ENCODE measurements at regions not wholly inside any gene's neighbourhood (a gene's known extent, or its start where the extent isn't known, plus 50 kb on each side); places are given as distances from the start of the nearest gene placed in this dataset.

DNA sequence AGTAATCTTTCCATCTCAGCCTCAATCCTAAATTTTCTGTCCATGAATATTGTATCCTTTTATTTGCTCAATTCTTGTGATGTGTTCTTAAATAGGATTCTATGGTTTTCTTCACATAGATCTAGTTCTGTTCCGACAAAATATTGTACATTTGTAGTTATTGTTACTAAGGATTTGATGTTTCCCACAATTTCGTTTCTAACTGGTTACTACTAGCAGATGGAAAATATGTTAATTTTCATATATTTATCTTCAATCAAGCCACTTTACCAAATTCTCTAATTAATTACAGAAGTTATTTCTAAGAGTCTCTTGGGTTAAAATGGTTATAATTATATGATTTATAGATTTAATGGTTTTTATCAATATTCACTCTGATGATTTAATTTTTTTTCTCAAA is 60.3 kb downstream of the SEC61B start:
- TF ChIP-seq, protein P1, sequence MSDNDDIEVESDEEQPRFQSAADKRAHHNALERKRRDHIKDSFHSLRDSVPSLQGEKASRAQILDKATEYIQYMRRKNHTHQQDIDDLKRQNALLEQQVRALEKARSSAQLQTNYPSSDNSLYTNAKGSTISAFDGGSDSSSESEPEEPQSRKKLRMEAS (IDR thresholded peaks at IDR 0.05), result no peak
- TF ChIP-seq EHF (CRISPR knock-in tag; IDR thresholded peaks at IDR 0.05) (no peak), MAFK (IDR thresholded peaks at IDR 0.05; ENCODE audit: partially characterized antibody) (no peak), NR3C1 (IDR thresholded peaks at IDR 0.05) (no peak), JUNB (IDR thresholded peaks at IDR 0.05) (no peak), BHLHE40 (IDR thresholded peaks at IDR 0.05; ENCODE audit: low read depth, low read length) (no peak), POLR2A (IDR thresholded peaks at IDR 0.05; ENCODE audit: low read length) (no peak), MYC (IDR thresholded peaks at IDR 0.05; ENCODE audit: borderline replicate concordance, low read length) (no peak)
- TF ChIP-seq, protein P2, sequence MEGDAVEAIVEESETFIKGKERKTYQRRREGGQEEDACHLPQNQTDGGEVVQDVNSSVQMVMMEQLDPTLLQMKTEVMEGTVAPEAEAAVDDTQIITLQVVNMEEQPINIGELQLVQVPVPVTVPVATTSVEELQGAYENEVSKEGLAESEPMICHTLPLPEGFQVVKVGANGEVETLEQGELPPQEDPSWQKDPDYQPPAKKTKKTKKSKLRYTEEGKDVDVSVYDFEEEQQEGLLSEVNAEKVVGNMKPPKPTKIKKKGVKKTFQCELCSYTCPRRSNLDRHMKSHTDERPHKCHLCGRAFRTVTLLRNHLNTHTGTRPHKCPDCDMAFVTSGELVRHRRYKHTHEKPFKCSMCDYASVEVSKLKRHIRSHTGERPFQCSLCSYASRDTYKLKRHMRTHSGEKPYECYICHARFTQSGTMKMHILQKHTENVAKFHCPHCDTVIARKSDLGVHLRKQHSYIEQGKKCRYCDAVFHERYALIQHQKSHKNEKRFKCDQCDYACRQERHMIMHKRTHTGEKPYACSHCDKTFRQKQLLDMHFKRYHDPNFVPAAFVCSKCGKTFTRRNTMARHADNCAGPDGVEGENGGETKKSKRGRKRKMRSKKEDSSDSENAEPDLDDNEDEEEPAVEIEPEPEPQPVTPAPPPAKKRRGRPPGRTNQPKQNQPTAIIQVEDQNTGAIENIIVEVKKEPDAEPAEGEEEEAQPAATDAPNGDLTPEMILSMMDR (IDR thresholded peaks at IDR 0.05), result no peak
- TF ChIP-seq, protein P3, sequence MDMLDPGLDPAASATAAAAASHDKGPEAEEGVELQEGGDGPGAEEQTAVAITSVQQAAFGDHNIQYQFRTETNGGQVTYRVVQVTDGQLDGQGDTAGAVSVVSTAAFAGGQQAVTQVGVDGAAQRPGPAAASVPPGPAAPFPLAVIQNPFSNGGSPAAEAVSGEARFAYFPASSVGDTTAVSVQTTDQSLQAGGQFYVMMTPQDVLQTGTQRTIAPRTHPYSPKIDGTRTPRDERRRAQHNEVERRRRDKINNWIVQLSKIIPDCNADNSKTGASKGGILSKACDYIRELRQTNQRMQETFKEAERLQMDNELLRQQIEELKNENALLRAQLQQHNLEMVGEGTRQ (IDR thresholded peaks at IDR 0.05), result no peak
